Stimulated activated CD8-positive, alpha-beta memory T cell treated with anti-CD3 and anti-CD28 coated beads, Interleukin-7, amount 100 ng/mL, for 48 hours (primary cell): ENCODE measurements at regions not wholly inside any gene's neighbourhood (a gene's known extent, or its start where the extent isn't known, plus 50 kb on each side); places are given as distances from the start of the nearest gene placed in this dataset.
A peak's percentile ranks its signal among the peaks of the same experiment; 100 is the strongest.
"Not testable (repeated sequence)": the region's sequence is repeated elsewhere in the genome, so short reads cannot be mapped to it uniquely, and the experiment has no call there.

Source experiments
- DNase-seq, 2 donors: peaks; one replicate each; pipeline ENCODE4 v3.0.0-alpha.2; 2020; ENCODE audit warnings: low read depth in 1 of 2; ENCODE audit errors: extremely low read depth in 1 of 2

- DNase-seq = peak; percentile 11 to 16
Observed at GRCh38 chr6:11410539-11411307, 126.8 kb upstream of the TMEM170B start.

- DNase-seq = no peak
Observed at GRCh38 chr6:11409371-11409770, 128.2 kb upstream of the TMEM170B start.

- no peak for DNase-seq
Observed at GRCh38 chr6:11407414-11407813, 130.1 kb upstream of the TMEM170B start.

GRCh38 chr6:11404838-11405237, 132.7 kb upstream of the TMEM170B start:
- no peak for DNase-seq

GRCh38 chr6:11404081-11404480, 133.5 kb upstream of the TMEM170B start:
- no peak for DNase-seq

GRCh38 chr6:11403035-11403601, 134.4 kb upstream of the TMEM170B start:
- no peak for DNase-seq

- DNase-seq = not testable (repeated sequence)
Observed at GRCh38 chr6:11402581-11402980, 135.0 kb upstream of the TMEM170B start.

GRCh38 chr6:11401954-11402353, 135.6 kb upstream of the TMEM170B start:
- not testable (repeated sequence) for DNase-seq

GRCh38 chr6:11398451-11399326, 138.9 kb upstream of the TMEM170B start:
- DNase-seq = no peak

- DNase-seq = no peak
Observed at GRCh38 chr6:11397622-11398450, 139.7 kb upstream of the TMEM170B start.

- no peak for DNase-seq
Observed at GRCh38 chr6:11396860-11397259, 140.7 kb upstream of the TMEM170B start.

GRCh38 chr6:11393713-11394627, 143.6 kb upstream of the TMEM170B start:
- DNase-seq = no peak

GRCh38 chr6:11392778-11393507, 144.6 kb upstream of the TMEM170B start:
- DNase-seq = no peak

- no peak for DNase-seq
Observed at GRCh38 chr6:11391934-11392777, 145.4 kb upstream of the TMEM170B start.

- DNase-seq = no peak
Observed at GRCh38 chr6:11389977-11390376, 147.6 kb upstream of the TMEM170B start.

GRCh38 chr6:11388983-11389944, 148.3 kb upstream of the TMEM170B start:
- no peak for DNase-seq
